ENCODE measurements at regions not wholly inside any gene's neighbourhood (a gene's known extent, or its start where the extent isn't known, plus 50 kb on each side); places are given as distances from the start of the nearest gene placed in this dataset.

DNA sequence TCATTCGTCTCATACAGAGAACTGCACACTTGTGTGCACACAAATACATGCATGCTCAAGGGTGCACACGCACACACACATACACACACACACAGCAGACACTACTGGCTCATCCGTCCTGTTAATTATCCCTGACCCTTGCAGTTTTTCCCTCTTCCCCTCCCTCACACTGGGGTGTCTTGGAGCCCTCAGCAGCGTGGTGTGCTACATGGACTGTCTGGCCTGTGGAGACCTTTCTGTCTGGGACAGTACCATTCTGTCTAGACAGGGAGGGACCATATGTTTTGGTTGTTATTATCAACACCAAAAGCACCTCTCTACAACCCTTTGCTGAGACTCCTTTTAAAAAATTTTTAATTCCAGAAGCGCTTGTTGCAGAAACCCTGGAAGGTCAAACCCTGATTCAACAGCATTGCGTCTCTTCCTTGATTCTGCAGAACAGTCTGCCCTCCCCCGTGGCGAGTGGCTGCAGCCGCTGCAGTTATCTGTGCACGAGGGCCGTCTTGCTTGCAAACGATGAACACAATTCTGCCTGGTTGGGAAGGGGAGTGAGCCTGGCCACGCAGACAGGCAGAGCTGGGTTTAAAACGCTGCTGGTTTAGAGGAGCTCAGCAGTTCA, 374.0 kb downstream of the IRS2 start:
- TF ChIP-seq, protein P1, sequence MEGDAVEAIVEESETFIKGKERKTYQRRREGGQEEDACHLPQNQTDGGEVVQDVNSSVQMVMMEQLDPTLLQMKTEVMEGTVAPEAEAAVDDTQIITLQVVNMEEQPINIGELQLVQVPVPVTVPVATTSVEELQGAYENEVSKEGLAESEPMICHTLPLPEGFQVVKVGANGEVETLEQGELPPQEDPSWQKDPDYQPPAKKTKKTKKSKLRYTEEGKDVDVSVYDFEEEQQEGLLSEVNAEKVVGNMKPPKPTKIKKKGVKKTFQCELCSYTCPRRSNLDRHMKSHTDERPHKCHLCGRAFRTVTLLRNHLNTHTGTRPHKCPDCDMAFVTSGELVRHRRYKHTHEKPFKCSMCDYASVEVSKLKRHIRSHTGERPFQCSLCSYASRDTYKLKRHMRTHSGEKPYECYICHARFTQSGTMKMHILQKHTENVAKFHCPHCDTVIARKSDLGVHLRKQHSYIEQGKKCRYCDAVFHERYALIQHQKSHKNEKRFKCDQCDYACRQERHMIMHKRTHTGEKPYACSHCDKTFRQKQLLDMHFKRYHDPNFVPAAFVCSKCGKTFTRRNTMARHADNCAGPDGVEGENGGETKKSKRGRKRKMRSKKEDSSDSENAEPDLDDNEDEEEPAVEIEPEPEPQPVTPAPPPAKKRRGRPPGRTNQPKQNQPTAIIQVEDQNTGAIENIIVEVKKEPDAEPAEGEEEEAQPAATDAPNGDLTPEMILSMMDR (IDR thresholded peaks at IDR 0.05), result no peak
- TF ChIP-seq POLR2A (IDR thresholded peaks at IDR 0.05), result no peak
